GM20000 (cell line): ENCODE measurements at regions not wholly inside any gene's neighbourhood (a gene's known extent, or its start where the extent isn't known, plus 50 kb on each side); places are given as distances from the start of the nearest gene placed in this dataset.

Source experiments
- DNase-seq: peaks from one replicate; pipeline ENCODE4 v3.0.0; 2012; ENCODE audit warnings: low spot score
- TF ChIP-seq, protein P1 (sequence below): IDR thresholded peaks from 2 replicates; pipeline ENCODE4 v1.5.1; 2012; ENCODE audit warnings: mild to moderate bottlenecking, control low read depth; ENCODE audit errors: extremely low read depth, missing control alignments

DNA sequence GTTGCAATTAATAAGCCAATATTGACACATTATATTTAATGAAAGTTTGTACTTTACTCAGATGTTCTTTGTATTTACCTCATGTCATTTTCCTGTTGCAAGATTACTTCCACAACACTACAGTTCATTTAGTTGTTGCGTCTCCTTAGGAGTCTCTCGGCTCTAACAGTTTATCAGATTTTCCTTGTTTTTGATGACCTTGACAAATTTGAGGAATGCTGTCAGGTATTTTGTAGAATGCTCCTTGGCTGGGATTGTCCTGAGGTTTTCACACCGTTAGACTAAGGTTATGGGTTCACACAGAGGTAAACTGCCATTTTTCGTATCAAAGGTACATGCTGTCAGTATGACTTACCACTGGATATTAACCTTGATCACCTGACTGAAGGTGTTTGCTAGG is 416.6 kb upstream of the TNP1 start:
- no peak for DNase-seq
- TF ChIP-seq, protein P1, sequence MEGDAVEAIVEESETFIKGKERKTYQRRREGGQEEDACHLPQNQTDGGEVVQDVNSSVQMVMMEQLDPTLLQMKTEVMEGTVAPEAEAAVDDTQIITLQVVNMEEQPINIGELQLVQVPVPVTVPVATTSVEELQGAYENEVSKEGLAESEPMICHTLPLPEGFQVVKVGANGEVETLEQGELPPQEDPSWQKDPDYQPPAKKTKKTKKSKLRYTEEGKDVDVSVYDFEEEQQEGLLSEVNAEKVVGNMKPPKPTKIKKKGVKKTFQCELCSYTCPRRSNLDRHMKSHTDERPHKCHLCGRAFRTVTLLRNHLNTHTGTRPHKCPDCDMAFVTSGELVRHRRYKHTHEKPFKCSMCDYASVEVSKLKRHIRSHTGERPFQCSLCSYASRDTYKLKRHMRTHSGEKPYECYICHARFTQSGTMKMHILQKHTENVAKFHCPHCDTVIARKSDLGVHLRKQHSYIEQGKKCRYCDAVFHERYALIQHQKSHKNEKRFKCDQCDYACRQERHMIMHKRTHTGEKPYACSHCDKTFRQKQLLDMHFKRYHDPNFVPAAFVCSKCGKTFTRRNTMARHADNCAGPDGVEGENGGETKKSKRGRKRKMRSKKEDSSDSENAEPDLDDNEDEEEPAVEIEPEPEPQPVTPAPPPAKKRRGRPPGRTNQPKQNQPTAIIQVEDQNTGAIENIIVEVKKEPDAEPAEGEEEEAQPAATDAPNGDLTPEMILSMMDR: no peak

DNA sequence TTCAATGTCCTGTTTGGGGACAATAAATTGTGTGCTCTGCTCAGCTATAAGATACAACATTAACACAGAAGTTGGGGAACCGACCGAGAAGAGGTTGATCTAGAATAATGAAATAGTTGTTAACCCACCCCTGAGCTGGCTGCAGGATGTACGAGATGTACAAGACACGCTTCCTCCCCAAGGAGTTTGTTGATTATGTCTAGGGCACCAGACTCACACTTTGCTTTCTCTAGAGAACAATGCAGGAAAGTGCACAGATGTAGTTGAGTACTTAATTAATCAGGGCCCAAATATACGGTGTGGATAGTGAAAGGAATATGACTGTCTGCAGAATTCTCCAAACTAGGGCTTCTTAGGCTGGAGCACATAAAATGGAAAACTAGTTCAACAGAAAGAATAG is 415.2 kb upstream of the TNP1 start:
- DNase-seq: no peak
- TF ChIP-seq, protein P1: no peak

DNA sequence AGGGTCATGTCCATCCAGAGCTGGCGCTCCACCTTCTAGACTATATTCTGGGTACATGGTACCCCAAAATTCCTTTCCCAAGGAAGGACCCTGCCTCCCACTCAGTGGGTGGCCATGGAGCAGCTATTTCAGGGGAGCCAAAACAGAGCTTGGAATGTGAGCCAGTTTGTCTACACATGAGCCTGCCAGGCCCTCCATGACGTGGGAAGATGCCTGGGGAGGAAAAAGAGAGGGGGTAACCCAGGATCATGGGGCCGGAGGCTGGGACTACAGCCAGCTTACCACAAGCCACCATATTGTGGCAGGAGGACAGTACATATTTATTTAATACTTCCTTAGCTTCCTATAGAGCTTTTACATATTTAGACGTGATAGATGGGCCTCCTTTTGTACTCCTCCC is 414.7 kb upstream of the TNP1 start:
- TF ChIP-seq, protein P1: no peak
- DNase-seq: no peak

DNA sequence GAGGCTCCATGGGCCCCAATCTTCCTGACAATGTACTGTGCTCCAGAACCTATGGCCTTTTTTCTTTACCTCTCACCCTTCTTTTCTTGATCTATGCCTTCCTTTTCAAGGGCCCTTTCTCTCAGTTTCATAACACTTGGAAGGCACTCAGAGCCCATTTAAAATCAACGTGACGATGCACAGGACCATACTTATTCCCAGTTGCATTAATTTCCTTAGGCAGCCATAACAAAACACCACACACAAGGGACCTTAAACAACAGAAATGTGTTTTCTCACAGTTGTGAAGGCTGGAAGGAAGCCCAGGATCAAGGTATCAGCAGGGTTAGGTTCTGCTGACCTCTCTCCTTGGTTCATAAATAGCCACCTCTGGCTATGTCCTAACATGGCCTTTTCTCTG is 414.0 kb upstream of the TNP1 start:
- TF ChIP-seq, protein P1: no peak
- no peak for DNase-seq

DNA sequence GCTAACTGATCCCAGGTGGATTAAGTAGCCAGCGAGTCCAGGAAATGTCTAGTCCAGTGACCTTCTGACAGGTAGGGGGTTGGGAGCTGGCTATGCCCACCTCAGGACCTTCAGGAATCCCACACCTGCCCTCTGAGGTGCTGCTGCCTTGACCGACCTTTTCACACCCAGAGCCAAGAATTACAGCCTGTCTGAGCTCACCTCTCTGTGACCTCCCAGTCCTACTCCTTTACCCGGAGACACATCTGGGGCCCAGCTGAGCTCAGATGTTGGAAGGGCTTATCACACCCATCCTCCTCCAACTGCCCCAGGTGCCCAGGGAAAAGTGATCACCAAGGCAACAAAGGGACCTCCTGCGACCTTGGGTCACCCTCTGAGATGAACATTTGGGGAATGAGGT is 413.3 kb upstream of the TNP1 start:
- no peak for DNase-seq
- TF ChIP-seq, protein P1: no peak

DNA sequence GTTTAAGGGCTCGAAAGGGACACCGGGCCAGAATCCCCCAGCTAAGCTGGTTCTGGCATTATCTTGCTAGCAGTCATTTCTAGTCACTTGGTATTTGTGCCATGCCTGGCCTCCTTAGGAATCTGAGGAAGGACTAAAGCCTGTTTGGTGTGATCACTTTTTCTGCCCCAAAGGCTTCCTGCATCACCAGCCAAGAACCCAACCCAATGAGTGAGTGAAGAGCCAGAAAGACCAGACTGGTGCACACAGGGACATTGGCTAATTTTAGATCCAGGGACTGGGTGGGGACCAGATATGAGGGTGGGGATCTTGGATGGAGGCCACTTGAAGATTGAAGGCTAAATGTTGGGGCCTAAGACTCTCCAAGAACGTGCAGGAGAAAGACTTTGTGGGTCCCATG is 411.9 kb upstream of the TNP1 start:
- no peak for DNase-seq
- TF ChIP-seq, protein P1: no peak

DNA sequence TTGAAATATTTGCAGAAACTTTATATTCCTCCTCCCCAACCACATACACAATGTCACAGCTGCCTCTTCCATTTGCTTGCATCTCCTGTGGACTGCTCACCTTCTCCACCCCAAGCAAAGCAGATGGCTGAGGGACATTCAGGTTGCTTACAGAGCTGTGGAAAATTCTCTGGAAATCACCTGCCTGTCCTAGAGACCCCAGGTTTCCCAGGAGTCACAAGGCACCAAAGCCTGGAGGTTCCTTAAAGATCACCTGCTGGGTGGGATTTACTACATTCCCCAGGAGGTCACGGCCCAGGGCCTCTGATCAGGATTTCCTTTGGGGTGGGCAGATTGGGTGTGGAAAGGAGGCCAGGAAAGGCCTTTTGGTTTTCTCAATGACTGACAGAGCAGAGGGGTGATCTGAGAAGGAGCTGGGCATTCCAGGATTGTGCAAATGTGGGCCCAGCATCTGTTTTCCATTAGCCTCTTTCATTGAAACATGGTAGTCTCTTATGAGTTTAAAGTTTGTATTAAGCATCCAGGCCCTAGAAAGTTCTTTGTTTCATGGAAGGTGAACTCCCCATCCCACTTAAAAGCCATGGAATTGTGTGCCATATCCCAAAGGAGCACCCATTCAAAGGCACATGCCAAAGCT is 410.7 kb upstream of the TNP1 start:
- TF ChIP-seq, protein P1: no peak
- DNase-seq: no peak
